Fibroblast of pulmonary artery (primary cell): ENCODE measurements at regions not wholly inside any gene's neighbourhood (a gene's known extent, or its start where the extent isn't known, plus 50 kb on each side); places are given as distances from the start of the nearest gene placed in this dataset.

Source experiments
- DNase-seq: peaks from one replicate; pipeline ENCODE4 v3.0.0-alpha.2; 2010; ENCODE audit warnings: low read depth
- H3K4me3 ChIP-seq: replicated peaks from 2 replicates; pipeline ENCODE4 v1.5.1; 2011; ENCODE audit warnings: low read depth, mild to moderate bottlenecking, control low read depth, low read length, moderate library complexity
- TF ChIP-seq, protein P1 (sequence below): IDR thresholded peaks from 2 replicates; pipeline ENCODE4 v1.5.1; 2011; ENCODE audit warnings: mild to moderate bottlenecking, control low read depth, low read length, inconsistent platforms; ENCODE audit errors: missing control alignments

DNA sequence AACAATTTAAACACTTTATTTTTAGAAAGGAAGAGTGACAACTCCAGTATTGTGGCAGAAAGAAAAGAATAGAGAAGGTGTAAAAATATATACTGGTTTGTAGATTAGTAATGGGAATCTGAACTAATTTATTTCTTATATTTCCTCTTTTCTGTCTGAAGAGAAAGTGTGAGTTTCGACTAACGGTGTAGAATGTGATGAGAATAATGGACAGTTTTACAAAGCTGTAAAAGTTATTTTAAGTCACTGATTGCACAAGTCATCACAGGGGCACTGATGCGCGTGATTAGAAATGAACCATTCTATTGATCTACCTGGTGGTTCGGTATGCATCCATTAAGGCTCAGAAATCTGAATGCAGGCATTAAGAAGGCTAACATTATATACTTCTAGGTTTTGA lies 158.5 kb upstream of the ATXN7L3B start:
- H3K4me3 ChIP-seq = no peak overlapping the region
- DNase-seq = no peak
- TF ChIP-seq, protein P1, sequence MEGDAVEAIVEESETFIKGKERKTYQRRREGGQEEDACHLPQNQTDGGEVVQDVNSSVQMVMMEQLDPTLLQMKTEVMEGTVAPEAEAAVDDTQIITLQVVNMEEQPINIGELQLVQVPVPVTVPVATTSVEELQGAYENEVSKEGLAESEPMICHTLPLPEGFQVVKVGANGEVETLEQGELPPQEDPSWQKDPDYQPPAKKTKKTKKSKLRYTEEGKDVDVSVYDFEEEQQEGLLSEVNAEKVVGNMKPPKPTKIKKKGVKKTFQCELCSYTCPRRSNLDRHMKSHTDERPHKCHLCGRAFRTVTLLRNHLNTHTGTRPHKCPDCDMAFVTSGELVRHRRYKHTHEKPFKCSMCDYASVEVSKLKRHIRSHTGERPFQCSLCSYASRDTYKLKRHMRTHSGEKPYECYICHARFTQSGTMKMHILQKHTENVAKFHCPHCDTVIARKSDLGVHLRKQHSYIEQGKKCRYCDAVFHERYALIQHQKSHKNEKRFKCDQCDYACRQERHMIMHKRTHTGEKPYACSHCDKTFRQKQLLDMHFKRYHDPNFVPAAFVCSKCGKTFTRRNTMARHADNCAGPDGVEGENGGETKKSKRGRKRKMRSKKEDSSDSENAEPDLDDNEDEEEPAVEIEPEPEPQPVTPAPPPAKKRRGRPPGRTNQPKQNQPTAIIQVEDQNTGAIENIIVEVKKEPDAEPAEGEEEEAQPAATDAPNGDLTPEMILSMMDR = no peak

DNA sequence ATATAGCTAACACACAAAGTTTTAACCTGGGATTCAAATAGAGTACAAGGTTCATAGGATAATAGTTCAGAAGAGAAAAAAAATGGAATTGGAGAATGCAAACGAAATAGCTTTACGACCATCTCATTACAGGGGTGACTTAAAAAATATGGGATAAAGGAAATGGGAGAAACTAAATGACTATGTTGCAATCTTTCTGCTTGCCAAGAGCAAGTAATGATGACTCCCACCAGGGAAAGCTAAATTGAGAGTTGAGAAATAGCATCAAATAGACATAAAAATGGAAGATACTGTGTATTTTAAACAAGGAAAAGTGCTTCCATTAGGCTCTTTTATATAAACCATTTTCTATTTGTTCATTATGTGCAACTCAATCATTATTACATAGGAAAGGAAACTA lies 155.7 kb upstream of the ATXN7L3B start:
- TF ChIP-seq, protein P1 = no peak
- H3K4me3 ChIP-seq = no peak overlapping the region
- DNase-seq = no peak

DNA sequence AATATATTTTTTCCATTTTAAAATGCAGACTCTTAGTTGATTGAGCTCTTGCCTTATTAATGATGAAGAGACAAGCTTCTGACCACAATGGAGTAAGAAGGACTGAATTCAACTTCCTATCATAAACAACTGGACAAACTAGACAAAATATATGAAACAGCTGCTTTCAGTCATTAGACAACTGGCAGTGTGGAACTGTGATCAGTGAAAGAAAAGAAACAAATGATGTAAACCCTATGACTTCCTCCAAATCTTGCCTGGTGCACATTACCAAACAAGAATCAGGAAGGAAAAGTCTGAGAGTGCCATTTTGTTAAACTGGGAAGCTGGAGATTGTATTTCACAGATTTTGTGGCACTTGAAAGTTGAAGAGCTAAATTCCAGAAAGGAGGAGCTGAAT lies 154.7 kb upstream of the ATXN7L3B start:
- DNase-seq = no peak
- no peak overlapping the region for H3K4me3 ChIP-seq
- TF ChIP-seq, protein P1 = no peak

DNA sequence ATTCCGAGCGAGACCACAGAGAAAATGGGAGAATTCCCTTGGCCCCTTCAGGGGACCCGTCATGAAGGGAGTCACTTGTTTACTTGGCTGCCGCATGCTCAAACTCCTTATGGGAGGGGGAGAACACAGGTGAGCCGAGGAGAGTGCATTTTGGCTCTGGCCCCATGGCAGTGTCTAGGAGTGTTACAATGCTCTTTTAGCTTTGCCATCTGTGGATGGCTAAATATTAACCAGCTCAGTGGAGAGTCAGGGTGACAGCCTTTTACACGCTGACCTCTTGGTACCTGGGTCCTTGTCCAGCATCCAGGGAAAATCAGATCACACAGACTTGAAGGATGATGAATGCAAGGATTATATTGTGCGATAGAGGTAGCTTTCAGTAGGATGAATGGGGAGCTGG lies 146.4 kb upstream of the ATXN7L3B start:
- TF ChIP-seq, protein P1 = no peak
- DNase-seq = no peak
- H3K4me3 ChIP-seq = no peak overlapping the region

DNA sequence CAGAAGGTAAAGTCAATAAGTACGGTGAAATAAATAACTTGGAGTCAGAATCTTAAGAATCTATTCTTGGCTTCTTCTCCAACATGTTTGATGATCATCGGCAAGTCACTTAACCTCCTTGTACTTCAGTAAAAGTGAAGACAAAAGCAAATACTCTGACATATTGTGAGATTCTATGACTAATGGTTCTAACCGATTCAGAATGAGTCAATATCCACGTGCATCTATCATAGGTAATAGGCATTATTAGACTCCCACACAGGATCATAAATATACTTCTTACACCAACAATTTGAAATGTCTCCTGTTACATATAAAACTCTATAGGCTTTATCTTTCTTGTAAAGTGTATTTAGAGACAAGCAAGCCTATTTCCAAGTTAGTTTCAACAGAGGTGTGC lies 144.4 kb upstream of the ATXN7L3B start:
- H3K4me3 ChIP-seq = no peak overlapping the region
- DNase-seq = no peak
- TF ChIP-seq, protein P1 = no peak

DNA sequence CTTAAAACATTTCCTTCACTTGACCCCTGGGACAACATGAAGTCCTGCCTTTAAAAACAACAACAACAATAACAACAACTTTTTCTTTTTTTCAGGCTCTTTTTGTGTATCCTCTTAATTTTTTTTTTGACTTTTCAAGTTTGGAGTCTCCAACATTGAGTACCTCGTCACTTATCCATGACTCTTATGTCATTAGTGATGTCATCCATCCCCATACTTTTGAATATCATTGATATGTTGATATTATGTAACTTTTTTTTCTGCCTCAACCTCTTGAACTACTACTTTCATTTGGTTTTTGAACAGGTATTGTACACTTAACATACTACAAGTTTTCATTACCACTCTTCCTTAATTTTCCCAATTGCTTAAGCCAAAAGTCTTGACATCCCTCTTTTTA lies 143.0 kb upstream of the ATXN7L3B start:
- no peak overlapping the region for H3K4me3 ChIP-seq
- TF ChIP-seq, protein P1 = no peak
- DNase-seq = no peak

DNA sequence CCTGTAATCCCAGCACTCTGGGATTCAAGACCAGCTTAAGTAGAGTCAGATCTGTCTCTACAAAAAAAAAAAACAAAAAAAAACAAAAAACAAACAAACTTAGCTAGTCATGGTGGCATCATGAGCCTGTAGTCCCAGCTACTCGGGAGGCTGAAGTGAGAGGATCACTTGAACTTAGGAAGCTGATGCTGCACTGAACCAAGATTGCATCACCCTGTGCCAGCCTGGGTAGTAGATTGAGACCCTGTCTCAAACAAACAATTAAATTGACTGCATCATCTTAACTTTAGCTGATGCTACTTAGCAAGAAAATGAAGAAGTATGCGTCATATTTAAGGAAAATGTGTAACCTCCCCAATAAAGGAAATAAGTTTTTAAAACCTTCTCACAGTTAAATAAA lies 136.6 kb upstream of the ATXN7L3B start:
- no peak overlapping the region for H3K4me3 ChIP-seq
- DNase-seq = no peak
- TF ChIP-seq, protein P1 = no peak
